ENCODE measurements at regions not wholly inside any gene's neighbourhood (a gene's known extent, or its start where the extent isn't known, plus 50 kb on each side); places are given as distances from the start of the nearest gene placed in this dataset.

- no peaks in the 10 kb centered on the region for H3K9me3 ChIP-seq (replicated peaks; ENCODE audit: control insufficient read depth, low read depth, low read length)
- peaks cover 6% of the 10 kb centered on the region for H3K27me3 ChIP-seq (ENCODE audit: control insufficient read depth, insufficient read depth, low read length)
- peak; percentile 88 for DNase-seq
- H3K4me1 ChIP-seq (ENCODE audit: control insufficient read depth, insufficient read depth, low read length), result peaks cover 11% of the 10 kb centered on the region
- H3K27ac ChIP-seq (ENCODE audit: low read length), result peak overlapping the region; percentile 10
- WGBS (ENCODE audit: insufficient coverage), result 7% methylated on average over 3 of the region's 13 CpGs
- H3K4me3 ChIP-seq (ENCODE audit: low read length), result no peak overlapping the region
- no peaks in the 10 kb centered on the region for H3K36me3 ChIP-seq (ENCODE audit: control insufficient read depth, insufficient read depth, low read length)
These were observed 407.6 kb upstream of the PSMD7 start for GRCh38 chr16:73888840-73889490.

- H3K36me3 ChIP-seq (ENCODE audit: control insufficient read depth, insufficient read depth, low read length), result no peaks in the 10 kb centered on the region
- DNase-seq, result no peak
- no peak overlapping the region for H3K4me3 ChIP-seq (ENCODE audit: low read length)
- no peak overlapping the region for H3K27ac ChIP-seq (ENCODE audit: low read length)
- peaks cover 6% of the 10 kb centered on the region for H3K27me3 ChIP-seq (ENCODE audit: control insufficient read depth, insufficient read depth, low read length)
- H3K9me3 ChIP-seq (replicated peaks; ENCODE audit: control insufficient read depth, low read depth, low read length), result no peaks in the 10 kb centered on the region
- 60% methylated on average over 2 of the region's 8 CpGs for WGBS (ENCODE audit: insufficient coverage)
- peaks cover 11% of the 10 kb centered on the region for H3K4me1 ChIP-seq (ENCODE audit: control insufficient read depth, insufficient read depth, low read length)
These were observed 408.7 kb upstream of the PSMD7 start for GRCh38 chr16:73887911-73888310.

GRCh38 chr16:73886426-73886825 is 410.2 kb upstream of the PSMD7 start:
- no peaks in the 10 kb centered on the region for H3K9me3 ChIP-seq (replicated peaks; ENCODE audit: control insufficient read depth, low read depth, low read length)
- H3K36me3 ChIP-seq (ENCODE audit: control insufficient read depth, insufficient read depth, low read length), result no peaks in the 10 kb centered on the region
- no peak for DNase-seq
- WGBS (ENCODE audit: insufficient coverage), result 89% methylated on average over 5 of the region's 10 CpGs
- H3K4me3 ChIP-seq (ENCODE audit: low read length), result no peak overlapping the region
- H3K4me1 ChIP-seq (ENCODE audit: control insufficient read depth, insufficient read depth, low read length), result peaks cover 11% of the 10 kb centered on the region
- H3K27me3 ChIP-seq (ENCODE audit: control insufficient read depth, insufficient read depth, low read length), result peaks cover 6% of the 10 kb centered on the region
- H3K27ac ChIP-seq (ENCODE audit: low read length), result no peak overlapping the region

GRCh38 chr16:73885319-73885718 is 411.3 kb upstream of the PSMD7 start:
- H3K36me3 ChIP-seq (ENCODE audit: control insufficient read depth, insufficient read depth, low read length), result no peaks in the 10 kb centered on the region
- DNase-seq, result no peak
- no peaks in the 10 kb centered on the region for H3K27me3 ChIP-seq (ENCODE audit: control insufficient read depth, insufficient read depth, low read length)
- no peak overlapping the region for H3K4me3 ChIP-seq (ENCODE audit: low read length)
- peaks cover 8% of the 10 kb centered on the region for H3K4me1 ChIP-seq (ENCODE audit: control insufficient read depth, insufficient read depth, low read length)
- H3K27ac ChIP-seq (ENCODE audit: low read length), result no peak overlapping the region
- no CpG with 5 or more reads among the region's 4 CpGs for WGBS (ENCODE audit: insufficient coverage)
- H3K9me3 ChIP-seq (replicated peaks; ENCODE audit: control insufficient read depth, low read depth, low read length), result no peaks in the 10 kb centered on the region

- no peaks in the 10 kb centered on the region for H3K9me3 ChIP-seq (replicated peaks; ENCODE audit: control insufficient read depth, low read depth, low read length)
- 75% methylated on average over 2 of the region's 3 CpGs for WGBS (ENCODE audit: insufficient coverage)
These were observed 412.8 kb upstream of the PSMD7 start for GRCh38 chr16:73883841-73884240.

GRCh38 chr16:73883126-73883525 is 413.5 kb upstream of the PSMD7 start:
- Histone ChIP-seq H3K27me3 (ENCODE audit: control insufficient read depth, insufficient read depth, low read length) (no peaks in the 10 kb centered on the region), H3K27ac (ENCODE audit: low read length) (no peak overlapping the region), H3K36me3 (ENCODE audit: control insufficient read depth, insufficient read depth, low read length) (no peaks in the 10 kb centered on the region), H3K9me3 (replicated peaks; ENCODE audit: control insufficient read depth, low read depth, low read length) (no peaks in the 10 kb centered on the region), H3K4me1 (ENCODE audit: control insufficient read depth, insufficient read depth, low read length) (no peaks in the 10 kb centered on the region), H3K4me3 (ENCODE audit: low read length) (no peak overlapping the region)
- DNase-seq, result no peak
- no CpG with 5 or more reads among the region's 2 CpGs for WGBS (ENCODE audit: insufficient coverage)

More at GRCh38 chr16:73883841-73884240, 412.8 kb upstream of the PSMD7 start:
- DNase-seq, result no peak
- Histone ChIP-seq H3K36me3 (ENCODE audit: control insufficient read depth, insufficient read depth, low read length) (no peaks in the 10 kb centered on the region), H3K4me1 (ENCODE audit: control insufficient read depth, insufficient read depth, low read length) (peaks cover under 1% of the 10 kb centered on the region), H3K27ac (ENCODE audit: low read length) (no peak overlapping the region), H3K27me3 (ENCODE audit: control insufficient read depth, insufficient read depth, low read length) (no peaks in the 10 kb centered on the region), H3K4me3 (ENCODE audit: low read length) (no peak overlapping the region)

GRCh38 chr16:73882651-73883050 is 414.0 kb upstream of the PSMD7 start:
- WGBS (ENCODE audit: insufficient coverage), result no CpG with 5 or more reads among the region's 2 CpGs
- H3K9me3 ChIP-seq (replicated peaks; ENCODE audit: control insufficient read depth, low read depth, low read length), result no peaks in the 10 kb centered on the region
- DNase-seq, result no peak
- no peak overlapping the region for H3K27ac ChIP-seq (ENCODE audit: low read length)
- H3K27me3 ChIP-seq (ENCODE audit: control insufficient read depth, insufficient read depth, low read length), result no peaks in the 10 kb centered on the region
- H3K36me3 ChIP-seq (ENCODE audit: control insufficient read depth, insufficient read depth, low read length), result no peaks in the 10 kb centered on the region
- H3K4me1 ChIP-seq (ENCODE audit: control insufficient read depth, insufficient read depth, low read length), result no peaks in the 10 kb centered on the region
- H3K4me3 ChIP-seq (ENCODE audit: low read length), result no peak overlapping the region

GRCh38 chr16:73882033-73882432 is 414.6 kb upstream of the PSMD7 start:
- H3K27ac ChIP-seq (ENCODE audit: low read length), result no peak overlapping the region
- no peaks in the 10 kb centered on the region for H3K27me3 ChIP-seq (ENCODE audit: control insufficient read depth, insufficient read depth, low read length)
- H3K36me3 ChIP-seq (ENCODE audit: control insufficient read depth, insufficient read depth, low read length), result no peaks in the 10 kb centered on the region
- no peak overlapping the region for H3K4me3 ChIP-seq (ENCODE audit: low read length)
- H3K9me3 ChIP-seq (replicated peaks; ENCODE audit: control insufficient read depth, low read depth, low read length), result no peaks in the 10 kb centered on the region
- DNase-seq, result no peak
- H3K4me1 ChIP-seq (ENCODE audit: control insufficient read depth, insufficient read depth, low read length), result no peaks in the 10 kb centered on the region
- WGBS (ENCODE audit: insufficient coverage), result no CpG with 5 or more reads among the region's 7 CpGs

GRCh38 chr16:73879621-73880020 is 417.0 kb upstream of the PSMD7 start:
- Histone ChIP-seq H3K4me3 (ENCODE audit: low read length) (no peak overlapping the region), H3K27ac (ENCODE audit: low read length) (no peak overlapping the region), H3K27me3 (ENCODE audit: control insufficient read depth, insufficient read depth, low read length) (no peaks in the 10 kb centered on the region), H3K36me3 (ENCODE audit: control insufficient read depth, insufficient read depth, low read length) (no peaks in the 10 kb centered on the region), H3K4me1 (ENCODE audit: control insufficient read depth, insufficient read depth, low read length) (no peaks in the 10 kb centered on the region), H3K9me3 (replicated peaks; ENCODE audit: control insufficient read depth, low read depth, low read length) (no peaks in the 10 kb centered on the region)
- WGBS (ENCODE audit: insufficient coverage), result no CpG with 5 or more reads among the region's 2 CpGs
- no peak for DNase-seq

GRCh38 chr16:73878611-73879010 is 418.0 kb upstream of the PSMD7 start:
- peak; percentile 90 for DNase-seq
- WGBS (ENCODE audit: insufficient coverage), result no CpG with 5 or more reads among the region's 2 CpGs
- Histone ChIP-seq H3K9me3 (replicated peaks; ENCODE audit: control insufficient read depth, low read depth, low read length) (no peaks in the 10 kb centered on the region), H3K36me3 (ENCODE audit: control insufficient read depth, insufficient read depth, low read length) (no peaks in the 10 kb centered on the region), H3K4me1 (ENCODE audit: control insufficient read depth, insufficient read depth, low read length) (no peaks in the 10 kb centered on the region), H3K27me3 (ENCODE audit: control insufficient read depth, insufficient read depth, low read length) (no peaks in the 10 kb centered on the region), H3K4me3 (ENCODE audit: low read length) (no peak overlapping the region), H3K27ac (ENCODE audit: low read length) (no peak overlapping the region)

- Histone ChIP-seq H3K4me3 (ENCODE audit: low read length) (no peak overlapping the region), H3K4me1 (ENCODE audit: control insufficient read depth, insufficient read depth, low read length) (no peaks in the 10 kb centered on the region), H3K9me3 (replicated peaks; ENCODE audit: control insufficient read depth, low read depth, low read length) (no peaks in the 10 kb centered on the region), H3K27me3 (ENCODE audit: control insufficient read depth, insufficient read depth, low read length) (no peaks in the 10 kb centered on the region), H3K36me3 (ENCODE audit: control insufficient read depth, insufficient read depth, low read length) (no peaks in the 10 kb centered on the region), H3K27ac (ENCODE audit: low read length) (no peak overlapping the region)
- no CpG with 5 or more reads among the region's 3 CpGs for WGBS (ENCODE audit: insufficient coverage)
- DNase-seq, result no peak
These were observed 419.5 kb upstream of the PSMD7 start for GRCh38 chr16:73877150-73877549.
